Activated B cell treated with CpG ODN at 0.5 μM for 24 hours (primary cell): ENCODE measurements at regions not wholly inside any gene's neighbourhood (a gene's known extent, or its start where the extent isn't known, plus 50 kb on each side); places are given as distances from the start of the nearest gene placed in this dataset.

Source experiments
- ATAC-seq: fragments of 200-7000 bp; cut with Tn5 transposase; one replicate; pipeline ENCODE4 v1.10.0; 2021; ENCODE audit warnings: low read depth, mild to moderate bottlenecking, moderate library complexity
- CTCF ChIA-PET: fragments of 350-600 bp; sonication (Branson Sonifier 250); formaldehyde crosslinking; loops from one replicate; lab custom pipeline; 2021; ENCODE audit warnings: antibody characterized with exemption; lab: Charles Lee
- POLR2A ChIA-PET: fragments of 350-600 bp; sonication (Branson Sonifier 250); formaldehyde crosslinking; loops from one replicate; lab custom pipeline; 2021; ENCODE audit warnings: antibody characterized with exemption; lab: Charles Lee
- DNase-seq: peaks from one replicate; pipeline ENCODE4 v3.0.0; 2022
- H3K27ac Mint-ChIP-seq: one replicate; pipeline ENCODE4 v1.8.0; 2020; ENCODE audit warnings: mixed read lengths
- H3K27me3 Mint-ChIP-seq: one replicate; pipeline ENCODE4 v1.8.0; 2021; ENCODE audit warnings: mixed read lengths
- H3K36me3 Mint-ChIP-seq: one replicate; pipeline ENCODE4 v1.8.0; 2021; ENCODE audit warnings: low read depth, mixed read lengths
- H3K4me1 Mint-ChIP-seq: one replicate; pipeline ENCODE4 v1.8.0; 2021; ENCODE audit warnings: mixed read lengths
- H3K4me3 Mint-ChIP-seq: one replicate; pipeline ENCODE4 v1.8.0; 2020; ENCODE audit warnings: mild to moderate bottlenecking, mixed read lengths
- H3K9me3 Mint-ChIP-seq: one replicate; pipeline ENCODE4 v1.8.0; 2020; ENCODE audit warnings: mixed read lengths
- CTCF ChIP-seq: fragments of 200-600 bp; IDR thresholded peaks from one replicate; pipeline ENCODE4 v1.8.0; 2022; ENCODE audit warnings: antibody characterized with exemption, mild to moderate bottlenecking
- intact Hi-C: fragments of 100-400 bp; cut with micrococcal nuclease; formaldehyde crosslinking; loops from one replicate; pipeline ENCODE4 v1.15.1; 2024

DNA sequence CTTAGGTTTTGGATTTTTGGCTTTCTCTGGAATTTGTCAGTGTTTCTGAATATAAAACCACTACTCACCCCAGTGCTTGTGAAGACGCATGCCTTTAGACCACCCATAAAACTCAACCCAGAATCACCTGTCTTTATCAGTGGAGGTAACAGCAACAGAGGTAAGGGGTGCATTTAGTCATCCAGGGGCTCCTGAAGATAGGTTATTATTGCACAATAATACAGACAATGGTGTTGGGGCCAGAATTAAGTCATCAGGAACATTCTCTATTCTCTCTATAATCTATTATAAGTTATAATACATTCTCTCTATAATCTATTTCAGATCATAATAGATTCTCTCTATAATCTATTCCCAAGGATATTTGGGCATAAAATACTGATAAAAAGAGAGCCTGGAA is 100.2 kb upstream of the KCNQ5 start:
- Mint-ChIP-seq H3K4me3 (no peak overlapping the region), H3K27me3 (peaks cover 16% of the 10 kb centered on the region), H3K36me3 (no peaks in the 10 kb centered on the region), H3K4me1 (no peaks in the 10 kb centered on the region), H3K27ac (no peak overlapping the region), H3K9me3 (no peaks in the 10 kb centered on the region)
- ChIA-PET POLR2A (no interaction called here), CTCF (no interaction called here)
- DNase-seq (no peak), ATAC-seq (no peak)
- intact Hi-C loops = loop anchor here (1.0 kb wide), 1 partner anchor 660 kb away; no protein-coding TSS in a partner anchor
- TF ChIP-seq CTCF = no peak

DNA sequence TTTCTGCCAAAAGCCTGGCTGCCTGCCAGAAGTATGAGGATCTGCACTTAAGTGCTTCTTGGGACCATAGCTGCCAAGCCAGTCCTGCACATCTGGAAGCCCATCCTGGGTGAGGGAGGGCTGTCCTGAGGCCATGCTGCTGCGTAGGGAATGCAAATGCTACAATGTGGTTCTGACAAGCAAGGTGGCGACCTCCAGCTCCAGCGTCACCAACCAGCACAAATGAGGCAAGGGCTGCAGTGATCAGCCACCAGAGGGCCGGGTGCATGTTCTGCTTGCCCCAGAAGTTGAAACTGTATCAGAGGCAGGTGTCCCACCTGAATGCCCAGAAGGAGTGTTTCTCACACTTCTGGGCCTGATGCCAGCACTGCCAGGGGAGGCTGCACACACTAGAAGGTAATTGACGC is 99.1 kb upstream of the KCNQ5 start:
- POLR2A ChIA-PET = no interaction called here

DNA sequence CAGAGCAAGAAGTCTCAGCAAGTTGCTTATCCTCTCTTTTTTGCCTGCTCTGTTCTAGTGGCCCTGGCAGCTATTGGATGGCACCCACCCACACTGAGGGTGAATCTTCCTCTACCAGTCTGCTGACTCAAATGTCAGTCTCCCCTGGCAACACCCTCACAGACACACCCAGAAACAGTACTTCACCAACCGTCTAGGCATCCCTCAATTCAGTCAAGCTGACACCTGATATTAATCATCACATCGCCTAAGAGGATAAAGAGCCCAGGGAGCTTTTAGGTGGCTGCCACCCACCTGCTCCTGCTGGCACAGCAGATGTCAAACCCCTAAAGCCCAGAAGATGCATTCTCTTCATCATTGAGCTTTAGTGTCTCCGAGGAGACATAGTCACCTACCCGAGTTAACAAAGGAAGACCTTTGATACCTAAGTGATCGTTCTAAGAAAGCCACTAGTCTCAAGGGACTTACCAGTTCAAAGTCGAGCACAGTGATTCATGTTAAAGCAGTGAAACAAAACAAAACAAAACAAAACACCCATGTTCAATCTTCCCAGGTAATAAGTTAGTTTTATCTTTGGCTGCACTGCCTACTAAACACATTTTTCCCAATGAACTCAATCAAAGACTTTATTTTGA is 97.7 kb upstream of the KCNQ5 start:
- POLR2A ChIA-PET = no interaction called here
- intact Hi-C loops = no loop called here
- Mint-ChIP-seq H3K27me3 (peaks cover 18% of the 10 kb centered on the region), H3K36me3 (no peaks in the 10 kb centered on the region), H3K4me3 (no peak overlapping the region), H3K4me1 (no peaks in the 10 kb centered on the region), H3K9me3 (no peaks in the 10 kb centered on the region), H3K27ac (no peak overlapping the region)
- CTCF ChIA-PET = interaction anchor here (1.6 kb wide), 1 partner anchor 606 kb away, joined by 7 read pairs; no protein-coding TSS in a partner anchor
- no peak for ATAC-seq
- TF ChIP-seq CTCF = no peak
- DNase-seq = no peak

More for the DNA sequence above, 99.1 kb upstream of the KCNQ5 start:
- intact Hi-C loops = loop anchor here (1.0 kb wide), 2 partner anchors 608 to 659 kb away; no protein-coding TSS in a partner anchor
- Mint-ChIP-seq H3K27me3 (peaks cover 20% of the 10 kb centered on the region), H3K4me3 (no peak overlapping the region), H3K36me3 (no peaks in the 10 kb centered on the region), H3K27ac (no peak overlapping the region), H3K9me3 (no peaks in the 10 kb centered on the region), H3K4me1 (no peaks in the 10 kb centered on the region)
- no peak for TF ChIP-seq CTCF
- DNase-seq (no peak), ATAC-seq (no peak)
- CTCF ChIA-PET = interaction anchor here (0.7 to 1.6 kb wide), 2 partner anchors 603 to 607 kb away, joined by 3 to 7 read pairs; no protein-coding TSS in a partner anchor

DNA sequence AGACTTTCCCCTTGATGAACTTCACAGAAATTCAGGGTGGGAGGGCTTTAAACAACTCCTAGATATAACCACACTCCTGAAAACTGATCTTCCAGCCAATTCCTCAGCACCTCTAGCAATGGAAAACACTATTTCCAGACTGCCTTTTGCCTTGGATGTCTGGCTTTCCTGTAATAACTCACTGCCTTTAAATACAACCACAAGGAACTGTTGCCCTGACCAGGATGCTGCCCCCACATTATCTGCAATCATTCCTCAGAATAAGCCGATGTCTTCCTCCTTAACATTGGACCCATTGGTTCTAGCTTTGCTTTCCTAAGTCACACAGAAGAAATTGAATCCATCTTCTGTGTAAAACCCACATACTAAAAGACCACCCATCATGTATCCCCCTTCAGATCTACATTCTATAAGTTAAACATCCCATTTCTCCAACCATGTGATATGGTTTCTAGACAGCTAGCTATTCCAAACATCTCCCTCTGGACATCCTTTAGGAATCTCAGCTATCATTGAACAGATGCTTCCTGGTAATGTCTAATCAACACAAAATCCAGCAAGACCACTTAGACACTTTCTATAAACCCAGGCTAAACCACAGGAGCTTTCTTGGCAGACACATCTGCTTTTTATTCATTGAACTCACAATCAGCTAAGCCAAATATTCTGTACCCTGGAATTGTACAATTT is 95.9 kb upstream of the KCNQ5 start:
- H3K4me1 Mint-ChIP-seq = no peaks in the 10 kb centered on the region
- H3K4me3 Mint-ChIP-seq = no peak overlapping the region
- intact Hi-C loops = no loop called here
- no peak for TF ChIP-seq CTCF
- H3K36me3 Mint-ChIP-seq = no peaks in the 10 kb centered on the region
- H3K9me3 Mint-ChIP-seq = no peaks in the 10 kb centered on the region
- no peak overlapping the region for H3K27ac Mint-ChIP-seq
- ATAC-seq = no peak
- no peak for DNase-seq
- H3K27me3 Mint-ChIP-seq = peaks cover 15% of the 10 kb centered on the region
- ChIA-PET CTCF (no interaction called here), POLR2A (no interaction called here)

DNA sequence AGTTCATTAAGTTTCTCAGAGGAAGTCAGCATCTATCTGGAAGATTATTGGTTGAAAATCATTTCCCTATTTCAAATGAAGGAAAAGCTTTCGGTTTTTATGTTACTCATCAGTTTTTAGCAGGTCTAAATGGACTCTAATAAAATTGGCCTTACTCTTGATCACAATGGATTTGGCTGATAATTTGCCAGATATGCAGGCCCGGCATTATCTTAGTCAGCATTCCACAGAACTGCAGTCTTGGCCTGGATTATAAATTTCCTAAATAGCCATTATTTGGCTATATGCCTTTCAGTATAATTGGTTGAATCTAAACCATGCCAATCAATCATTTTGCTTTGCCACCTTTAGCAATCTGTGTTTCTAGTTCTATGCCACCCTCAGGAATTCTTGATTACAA is 91.7 kb upstream of the KCNQ5 start:
- DNase-seq = no peak
- no peak overlapping the region for H3K27ac Mint-ChIP-seq
- TF ChIP-seq CTCF = no peak
- CTCF ChIA-PET = no interaction called here
- no peaks in the 10 kb centered on the region for H3K9me3 Mint-ChIP-seq
- intact Hi-C loops = no loop called here
- ATAC-seq = no peak
- no peaks in the 10 kb centered on the region for H3K36me3 Mint-ChIP-seq
- H3K4me1 Mint-ChIP-seq = no peaks in the 10 kb centered on the region
- no peak overlapping the region for H3K4me3 Mint-ChIP-seq
- POLR2A ChIA-PET = no interaction called here
- H3K27me3 Mint-ChIP-seq = peaks cover 18% of the 10 kb centered on the region
